Ovary (tissue), 3 donors: ENCODE measurements at regions not wholly inside any gene's neighbourhood (a gene's known extent, or its start where the extent isn't known, plus 50 kb on each side); places are given as distances from the start of the nearest gene placed in this dataset.

Source experiments
- CTCF ChIP-seq, 3 donors: fragments of 450-650 bp in 2 of 3; fragments of 200-600 bp in 1 of 3; IDR thresholded peaks; one replicate each; pipeline versions ENCODE4 v1.5.1 to v1.8.0; 2016 to 2022; ENCODE audit warnings: antibody characterized with exemption in 3 of 3, mild to moderate bottlenecking in 1 of 3
- EP300 ChIP-seq: sonication (generic); formaldehyde crosslinking; IDR thresholded peaks from one replicate; pipeline ENCODE4 v1.6.1; 2017; ENCODE audit warnings: antibody characterized with exemption
- POLR2A ChIP-seq: fragments of 450-650 bp; IDR thresholded peaks from one replicate; pipeline ENCODE4 v1.6.1; 2017; ENCODE audit warnings: antibody characterized with exemption, mild to moderate bottlenecking, moderate library complexity
- donor health status: DM: no; HTN: no; CAD: no.

DNA sequence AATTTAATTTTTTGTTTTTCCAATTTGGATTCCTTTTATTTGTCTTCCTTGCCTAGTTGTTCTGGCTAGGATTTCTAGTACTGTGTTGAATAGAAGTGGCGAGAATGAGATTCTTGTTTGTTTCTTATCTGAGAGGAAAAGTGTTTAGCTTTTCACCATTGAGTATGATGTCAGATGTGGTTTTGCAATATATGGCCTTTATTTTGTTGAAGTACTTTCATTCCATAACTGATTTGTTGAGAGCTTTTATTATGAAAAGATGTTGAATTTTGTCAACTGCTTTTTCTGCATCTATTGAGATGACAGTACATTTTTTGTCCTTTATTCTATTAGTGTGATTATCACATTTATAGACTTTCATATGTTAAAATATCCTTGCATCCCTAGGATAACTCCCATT is 462.0 kb downstream of the CCDC91 start:
- no peak for TF ChIP-seq CTCF (IDR thresholded peaks at IDR 0.05)
- TF ChIP-seq EP300, result no peak
- TF ChIP-seq POLR2A, result no peak
